Fibroblast of lung (primary cell): ENCODE measurements at regions not wholly inside any gene's neighbourhood (a gene's known extent, or its start where the extent isn't known, plus 50 kb on each side); places are given as distances from the start of the nearest gene placed in this dataset.

Source experiments
- DNase-seq, 2 donors: peaks; one replicate each; pipeline versions ENCODE4 v3.0.0 to v3.0.0-alpha.2; 2010; ENCODE audit warnings: low read depth in 2 of 2
- H2AFZ ChIP-seq: 2 replicates; pipeline ENCODE4 v1.5.1; 2012; ENCODE audit warnings: low read length, control low read depth, inconsistent platforms
- H3K27ac ChIP-seq: 2 replicates; pipeline ENCODE4 v1.5.1; 2011; ENCODE audit warnings: low read length, control low read depth; ENCODE audit not compliant: insufficient read depth
- H3K27me3 ChIP-seq: 2 replicates; pipeline ENCODE4 v1.5.1; 2011; ENCODE audit warnings: mild to moderate bottlenecking, low read length; ENCODE audit not compliant: control insufficient read depth, insufficient read depth
- H3K36me3 ChIP-seq: 2 replicates; pipeline ENCODE4 v1.5.1; 2011; ENCODE audit warnings: low read length; ENCODE audit not compliant: control insufficient read depth, insufficient read depth
- H3K4me1 ChIP-seq: 2 replicates; pipeline ENCODE4 v1.5.1; 2011; ENCODE audit warnings: low read length; ENCODE audit not compliant: control insufficient read depth, insufficient read depth; ENCODE audit errors: extremely low read depth
- H3K4me2 ChIP-seq: 2 replicates; pipeline ENCODE4 v1.5.1; 2011; ENCODE audit warnings: low read length, control low read depth; ENCODE audit not compliant: insufficient read depth; ENCODE audit errors: extremely low read depth
- H3K4me3 ChIP-seq, 4 experiments: fragments of 200-600 bp in 1 of 4; sonication (generic) in 1 of 4; replicated peaks in 1 of 4; 2 replicates each; pipeline ENCODE4 v1.5.1; 2011 to 2016; ENCODE audit warnings: low read length in 4 of 4, low read depth in 3 of 4, mild to moderate bottlenecking in 3 of 4, control low read depth in 2 of 4, inconsistent platforms in 1 of 4, mixed read lengths in 1 of 4; ENCODE audit not compliant: insufficient read depth in 1 of 4; ENCODE audit errors: control extremely low read depth in 1 of 4
- H3K79me2 ChIP-seq: 2 replicates; pipeline ENCODE4 v1.5.1; 2012; ENCODE audit warnings: mild to moderate bottlenecking, low read length, inconsistent platforms; ENCODE audit not compliant: control insufficient read depth, insufficient read depth
- H3K9ac ChIP-seq: 2 replicates; pipeline ENCODE4 v1.5.1; 2011; ENCODE audit warnings: mild to moderate bottlenecking, low read length, control low read depth; ENCODE audit not compliant: insufficient read depth
- H3K9me3 ChIP-seq: 2 replicates; pipeline ENCODE4 v1.5.1; 2012; ENCODE audit warnings: low read depth, low read length; ENCODE audit not compliant: control insufficient read depth, insufficient read depth
- H4K20me1 ChIP-seq: 2 replicates; pipeline ENCODE4 v1.5.1; 2011; ENCODE audit warnings: low read length; ENCODE audit not compliant: control insufficient read depth, insufficient read depth; ENCODE audit errors: extremely low read depth
- EZH2 ChIP-seq: IDR thresholded peaks from 2 replicates; pipeline ENCODE4 v1.5.1; 2012; ENCODE audit warnings: low read length, control low read depth, mild to moderate bottlenecking; ENCODE audit errors: missing control alignments
- TF ChIP-seq, protein P1 (sequence below), 2 donors: IDR thresholded peaks in 1 of 2; conservative IDR thresholded peaks in 1 of 2; 1 replicate in 1 of 2; 2 replicates in 1 of 2; pipeline ENCODE4 v1.5.1; 2011 to 2012; ENCODE audit warnings: low read length in 2 of 2, control low read depth in 1 of 2, inconsistent platforms in 1 of 2, low read depth in 1 of 2, mild to moderate bottlenecking in 1 of 2

DNA sequence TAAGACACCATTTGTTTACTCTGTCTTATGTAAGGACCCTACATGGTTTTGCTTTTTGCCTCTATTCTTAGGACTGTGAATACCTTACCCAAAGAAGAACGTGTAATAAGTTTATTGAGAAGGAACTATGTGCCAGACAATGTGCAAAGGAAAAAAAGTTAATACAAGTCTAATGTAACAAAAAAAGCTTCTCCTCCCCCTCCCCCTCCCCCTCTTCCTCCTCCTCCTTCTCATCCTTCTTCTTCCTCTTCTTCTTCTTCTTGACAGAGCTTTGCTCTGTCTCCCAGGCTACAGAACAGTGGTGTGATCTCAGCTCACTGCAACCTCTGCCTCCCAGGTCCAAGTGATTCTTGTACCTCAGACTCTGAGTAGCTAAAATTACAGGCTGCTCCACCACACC, 50.9 kb upstream of the MITF start:
- Histone ChIP-seq H2AFZ (no peak overlapping the region), H3K36me3 (no peaks in the 10 kb centered on the region), H3K4me2 (no peak overlapping the region), H3K4me3 (no peak overlapping the region), H3K27ac (no peak overlapping the region), H3K9ac (no peak overlapping the region), H4K20me1 (no peaks in the 10 kb centered on the region), H3K27me3 (no peaks in the 10 kb centered on the region), H3K4me1 (no peaks in the 10 kb centered on the region), H3K79me2 (no peaks in the 10 kb centered on the region), H3K9me3 (no peaks in the 10 kb centered on the region)
- TF ChIP-seq, protein P1, sequence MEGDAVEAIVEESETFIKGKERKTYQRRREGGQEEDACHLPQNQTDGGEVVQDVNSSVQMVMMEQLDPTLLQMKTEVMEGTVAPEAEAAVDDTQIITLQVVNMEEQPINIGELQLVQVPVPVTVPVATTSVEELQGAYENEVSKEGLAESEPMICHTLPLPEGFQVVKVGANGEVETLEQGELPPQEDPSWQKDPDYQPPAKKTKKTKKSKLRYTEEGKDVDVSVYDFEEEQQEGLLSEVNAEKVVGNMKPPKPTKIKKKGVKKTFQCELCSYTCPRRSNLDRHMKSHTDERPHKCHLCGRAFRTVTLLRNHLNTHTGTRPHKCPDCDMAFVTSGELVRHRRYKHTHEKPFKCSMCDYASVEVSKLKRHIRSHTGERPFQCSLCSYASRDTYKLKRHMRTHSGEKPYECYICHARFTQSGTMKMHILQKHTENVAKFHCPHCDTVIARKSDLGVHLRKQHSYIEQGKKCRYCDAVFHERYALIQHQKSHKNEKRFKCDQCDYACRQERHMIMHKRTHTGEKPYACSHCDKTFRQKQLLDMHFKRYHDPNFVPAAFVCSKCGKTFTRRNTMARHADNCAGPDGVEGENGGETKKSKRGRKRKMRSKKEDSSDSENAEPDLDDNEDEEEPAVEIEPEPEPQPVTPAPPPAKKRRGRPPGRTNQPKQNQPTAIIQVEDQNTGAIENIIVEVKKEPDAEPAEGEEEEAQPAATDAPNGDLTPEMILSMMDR (conservative IDR thresholded peaks at IDR 0.05 in 1 of 2, IDR thresholded peaks at IDR 0.05 in 1 of 2; ENCODE audit: low read depth in 1 of 2, low read length in 2 of 2): no peak
- DNase-seq: no peak

DNA sequence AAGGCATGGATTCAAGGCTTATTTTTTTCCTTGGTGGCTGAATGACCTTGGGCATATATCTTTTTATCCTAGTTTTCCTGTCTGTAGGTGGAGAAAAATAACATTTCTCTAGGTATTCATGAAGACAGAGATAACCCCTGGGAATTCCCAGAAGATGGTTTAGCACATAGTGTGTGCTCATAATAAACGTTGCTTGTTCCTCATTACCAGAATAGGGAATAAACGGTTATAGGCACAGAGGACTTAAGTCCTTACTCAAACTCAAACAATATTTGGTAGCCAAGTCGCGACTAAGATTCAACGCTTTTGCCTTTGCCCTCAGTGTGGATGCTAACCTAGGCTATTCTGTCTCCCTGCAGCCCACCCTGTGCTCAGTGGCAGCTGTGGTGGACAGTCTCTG, 51.6 kb upstream of the MITF start:
- TF ChIP-seq EZH2: no peak
- TF ChIP-seq, protein P1 (conservative IDR thresholded peaks at IDR 0.05 in 1 of 2, IDR thresholded peaks at IDR 0.05 in 1 of 2; ENCODE audit: low read depth in 1 of 2, low read length in 2 of 2): no peak
- H3K36me3 ChIP-seq: no peaks in the 10 kb centered on the region
- H3K4me2 ChIP-seq: no peak overlapping the region
- H3K4me1 ChIP-seq: no peaks in the 10 kb centered on the region
- no peak overlapping the region for H2AFZ ChIP-seq
- H3K79me2 ChIP-seq: no peaks in the 10 kb centered on the region
- H3K4me3 ChIP-seq: no peak overlapping the region
- no peak overlapping the region for H3K9ac ChIP-seq
- H4K20me1 ChIP-seq: no peaks in the 10 kb centered on the region
- H3K9me3 ChIP-seq: no peaks in the 10 kb centered on the region
- DNase-seq: no peak
- no peaks in the 10 kb centered on the region for H3K27me3 ChIP-seq
- H3K27ac ChIP-seq: no peak overlapping the region

DNA sequence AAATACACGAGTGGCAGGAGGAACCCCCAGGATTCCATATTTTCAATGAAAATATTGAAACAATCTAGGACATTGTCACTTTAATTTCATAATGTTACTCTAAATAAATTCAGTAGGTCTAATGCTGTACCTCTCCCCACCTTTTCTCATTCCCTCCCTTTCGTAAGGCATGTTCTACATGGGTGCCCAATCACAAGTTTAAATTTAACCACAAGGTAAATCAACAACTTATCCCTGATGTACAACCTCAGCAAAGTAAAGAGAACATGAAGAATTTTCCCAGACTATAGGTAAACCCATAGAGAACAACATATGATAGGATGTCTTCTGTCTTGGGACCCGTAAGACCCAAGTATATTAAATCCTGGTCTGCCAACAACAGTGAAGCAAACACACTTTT, 53.2 kb upstream of the MITF start:
- Histone ChIP-seq H4K20me1 (no peaks in the 10 kb centered on the region), H3K27ac (no peak overlapping the region), H3K4me1 (no peaks in the 10 kb centered on the region), H3K27me3 (no peaks in the 10 kb centered on the region), H3K4me3 (no peak overlapping the region), H2AFZ (no peak overlapping the region), H3K4me2 (no peak overlapping the region), H3K9ac (no peak overlapping the region), H3K9me3 (no peaks in the 10 kb centered on the region), H3K36me3 (no peaks in the 10 kb centered on the region), H3K79me2 (no peaks in the 10 kb centered on the region)
- TF ChIP-seq, protein P1 (conservative IDR thresholded peaks at IDR 0.05 in 1 of 2, IDR thresholded peaks at IDR 0.05 in 1 of 2; ENCODE audit: low read depth in 1 of 2, low read length in 2 of 2): no peak
- TF ChIP-seq EZH2: no peak
- no peak for DNase-seq
